ENCODE measurements at regions not wholly inside any gene's neighbourhood (a gene's known extent, or its start where the extent isn't known, plus 50 kb on each side); places are given as distances from the start of the nearest gene placed in this dataset.

DNA sequence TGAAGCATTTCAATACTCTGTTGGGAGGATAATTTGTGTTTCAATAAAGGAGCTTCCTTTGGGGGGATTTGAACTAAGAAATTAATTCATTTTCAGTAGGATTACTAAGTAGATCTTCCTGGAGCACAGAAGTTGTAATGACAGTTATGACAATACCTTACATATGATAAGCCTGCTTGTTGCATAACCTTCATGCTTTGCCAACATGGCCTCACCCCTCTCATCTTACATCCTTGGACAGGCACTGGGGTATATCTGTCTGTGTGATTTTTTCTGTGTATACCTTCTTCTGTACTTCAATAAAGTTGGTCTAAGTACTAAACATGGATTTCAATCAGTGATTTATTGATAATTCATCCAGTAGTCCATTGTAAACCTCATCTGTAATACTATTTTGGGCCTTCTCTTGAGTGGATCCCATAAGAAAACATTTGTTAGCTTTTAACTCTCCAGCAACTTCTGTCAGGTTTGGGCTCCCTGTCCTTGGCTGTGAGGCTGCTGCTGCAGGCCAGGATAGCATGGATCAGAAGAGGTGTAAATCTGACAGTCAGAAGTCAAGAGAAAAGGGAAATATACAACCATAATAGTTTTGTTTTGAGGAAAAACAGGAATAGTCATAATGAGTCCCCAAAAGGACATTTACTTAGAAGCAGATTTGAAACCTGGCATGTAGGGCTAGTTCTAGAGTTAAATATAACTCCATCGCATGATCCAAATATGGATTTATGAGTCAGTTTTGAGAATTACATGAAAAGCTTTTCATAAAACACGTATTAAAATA is 422.2 kb downstream of the KLF5 start:
- H3K4me1 ChIP-seq (ENCODE audit: insufficient read depth, low read length) = no peaks in the 10 kb centered on the region
- H3K4me3 ChIP-seq (ENCODE audit: low read depth in 1 of 2, low read length in 2 of 2) = no peak overlapping the region
- no peaks in the 10 kb centered on the region for H3K27me3 ChIP-seq (ENCODE audit: control insufficient read depth in 1 of 2, insufficient read depth in 2 of 2, low read length in 2 of 2)
- no peak overlapping the region for H3K27ac ChIP-seq (ENCODE audit: low read depth, low read length)
- no peaks in the 10 kb centered on the region for H3K36me3 ChIP-seq (ENCODE audit: insufficient read depth, low read length)
- no peaks in the 10 kb centered on the region for H3K9me3 ChIP-seq (ENCODE audit: low read length)
- no peak overlapping the region for H3K9ac ChIP-seq (ENCODE audit: low read length)

GRCh38 chr13:73479856-73480255 is 421.1 kb downstream of the KLF5 start:
- H3K27me3 ChIP-seq (ENCODE audit: control insufficient read depth in 1 of 2, insufficient read depth in 2 of 2, low read length in 2 of 2) = no peaks in the 10 kb centered on the region
- H3K27ac ChIP-seq (ENCODE audit: low read depth, low read length) = no peak overlapping the region
- no peak overlapping the region for H3K4me3 ChIP-seq (ENCODE audit: low read depth in 1 of 2, low read length in 2 of 2)
- H3K9me3 ChIP-seq (ENCODE audit: low read length) = no peaks in the 10 kb centered on the region
- no peaks in the 10 kb centered on the region for H3K36me3 ChIP-seq (ENCODE audit: insufficient read depth, low read length)
- H3K9ac ChIP-seq (ENCODE audit: low read length) = no peak overlapping the region
- H3K4me1 ChIP-seq (ENCODE audit: insufficient read depth, low read length) = no peaks in the 10 kb centered on the region

DNA sequence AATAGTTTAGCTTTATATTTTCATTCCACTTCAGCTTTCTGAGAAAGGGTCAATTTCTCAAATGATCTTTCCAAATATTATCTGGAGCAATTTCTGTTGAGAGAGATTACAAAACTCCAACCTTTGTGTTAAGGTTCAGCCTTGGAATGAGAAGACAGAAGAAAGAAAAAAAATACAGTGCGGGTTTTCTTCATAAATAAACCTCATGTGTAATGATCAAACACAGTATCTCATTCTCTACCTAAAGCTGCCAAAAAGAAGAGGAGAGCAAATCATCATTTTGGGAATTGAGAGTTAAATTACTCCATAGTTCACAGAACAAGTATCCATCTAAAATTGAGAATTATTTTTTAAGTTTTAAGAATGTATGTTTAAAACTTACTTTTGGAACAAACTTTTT is 420.5 kb downstream of the KLF5 start:
- Histone ChIP-seq H3K4me1 (ENCODE audit: insufficient read depth, low read length) (no peaks in the 10 kb centered on the region), H3K9ac (ENCODE audit: low read length) (no peak overlapping the region), H3K4me3 (ENCODE audit: low read depth in 1 of 2, low read length in 2 of 2) (no peak overlapping the region), H3K27ac (ENCODE audit: low read depth, low read length) (no peak overlapping the region), H3K36me3 (ENCODE audit: insufficient read depth, low read length) (no peaks in the 10 kb centered on the region), H3K27me3 (ENCODE audit: control insufficient read depth in 1 of 2, insufficient read depth in 2 of 2, low read length in 2 of 2) (no peaks in the 10 kb centered on the region), H3K9me3 (ENCODE audit: low read length) (no peaks in the 10 kb centered on the region)

- Histone ChIP-seq H3K9ac (ENCODE audit: low read length) (no peak overlapping the region), H3K27me3 (ENCODE audit: control insufficient read depth in 1 of 2, insufficient read depth in 2 of 2, low read length in 2 of 2) (no peaks in the 10 kb centered on the region), H3K4me1 (ENCODE audit: insufficient read depth, low read length) (no peaks in the 10 kb centered on the region), H3K27ac (ENCODE audit: low read depth, low read length) (no peak overlapping the region), H3K9me3 (ENCODE audit: low read length) (no peaks in the 10 kb centered on the region), H3K36me3 (ENCODE audit: insufficient read depth, low read length) (no peaks in the 10 kb centered on the region), H3K4me3 (ENCODE audit: low read depth in 1 of 2, low read length in 2 of 2) (no peak overlapping the region)
Measured at GRCh38 chr13:73477441-73477840, 418.6 kb downstream of the KLF5 start.

GRCh38 chr13:73473016-73473415 is 414.2 kb downstream of the KLF5 start:
- H3K36me3 ChIP-seq (ENCODE audit: insufficient read depth, low read length) = no peaks in the 10 kb centered on the region
- H3K4me1 ChIP-seq (ENCODE audit: insufficient read depth, low read length) = no peaks in the 10 kb centered on the region
- no peak overlapping the region for H3K4me3 ChIP-seq (ENCODE audit: low read depth in 1 of 2, low read length in 2 of 2)
- H3K27me3 ChIP-seq (ENCODE audit: control insufficient read depth in 1 of 2, insufficient read depth in 2 of 2, low read length in 2 of 2) = no peaks in the 10 kb centered on the region
- no peak overlapping the region for H3K9ac ChIP-seq (ENCODE audit: low read length)
- no peaks in the 10 kb centered on the region for H3K9me3 ChIP-seq (ENCODE audit: low read length)
- no peak overlapping the region for H3K27ac ChIP-seq (ENCODE audit: low read depth, low read length)

DNA sequence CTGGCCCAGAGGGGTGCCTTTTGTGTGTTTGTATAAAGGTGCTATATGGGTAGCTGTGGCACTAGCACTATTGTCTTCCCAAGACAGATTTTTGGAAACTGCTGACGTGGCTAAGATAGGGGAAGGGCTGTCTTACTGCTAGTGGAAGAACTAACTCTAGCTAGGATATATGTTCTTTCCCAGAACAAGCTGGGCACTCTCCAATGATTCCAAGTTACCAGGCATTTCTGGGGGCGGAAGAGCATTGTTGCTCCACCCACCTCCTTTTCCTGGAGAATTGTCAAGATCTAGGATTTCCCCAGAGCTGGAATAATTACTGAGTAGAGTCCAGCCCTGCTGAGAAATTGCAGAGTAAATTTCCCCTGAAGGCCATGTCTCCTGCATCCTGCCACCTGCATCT is 408.3 kb downstream of the KLF5 start:
- no peaks in the 10 kb centered on the region for H3K4me1 ChIP-seq (ENCODE audit: insufficient read depth, low read length)
- H3K27ac ChIP-seq (ENCODE audit: low read depth, low read length) = no peak overlapping the region
- no peaks in the 10 kb centered on the region for H3K9me3 ChIP-seq (ENCODE audit: low read length)
- no peak overlapping the region for H3K4me3 ChIP-seq (ENCODE audit: low read depth in 1 of 2, low read length in 2 of 2)
- no peaks in the 10 kb centered on the region for H3K27me3 ChIP-seq (ENCODE audit: control insufficient read depth in 1 of 2, insufficient read depth in 2 of 2, low read length in 2 of 2)
- H3K36me3 ChIP-seq (ENCODE audit: insufficient read depth, low read length) = no peaks in the 10 kb centered on the region
- H3K9ac ChIP-seq (ENCODE audit: low read length) = no peak overlapping the region

GRCh38 chr13:73466561-73466960 is 407.8 kb downstream of the KLF5 start:
- Histone ChIP-seq H3K9ac (ENCODE audit: low read length) (no peak overlapping the region), H3K27ac (ENCODE audit: low read depth, low read length) (no peak overlapping the region), H3K9me3 (ENCODE audit: low read length) (no peaks in the 10 kb centered on the region), H3K36me3 (ENCODE audit: insufficient read depth, low read length) (no peaks in the 10 kb centered on the region), H3K4me1 (ENCODE audit: insufficient read depth, low read length) (no peaks in the 10 kb centered on the region), H3K27me3 (ENCODE audit: control insufficient read depth in 1 of 2, insufficient read depth in 2 of 2, low read length in 2 of 2) (no peaks in the 10 kb centered on the region), H3K4me3 (ENCODE audit: low read depth in 1 of 2, low read length in 2 of 2) (no peak overlapping the region)

GRCh38 chr13:73465617-73465971 is 406.8 kb downstream of the KLF5 start:
- H3K9me3 ChIP-seq (ENCODE audit: low read length) = no peaks in the 10 kb centered on the region
- H3K36me3 ChIP-seq (ENCODE audit: insufficient read depth, low read length) = no peaks in the 10 kb centered on the region
- no peaks in the 10 kb centered on the region for H3K27me3 ChIP-seq (ENCODE audit: control insufficient read depth in 1 of 2, insufficient read depth in 2 of 2, low read length in 2 of 2)
- H3K27ac ChIP-seq (ENCODE audit: low read depth, low read length) = no peak overlapping the region
- H3K9ac ChIP-seq (ENCODE audit: low read length) = no peak overlapping the region
- no peak overlapping the region for H3K4me3 ChIP-seq (ENCODE audit: low read depth in 1 of 2, low read length in 2 of 2)
- H3K4me1 ChIP-seq (ENCODE audit: insufficient read depth, low read length) = no peaks in the 10 kb centered on the region

DNA sequence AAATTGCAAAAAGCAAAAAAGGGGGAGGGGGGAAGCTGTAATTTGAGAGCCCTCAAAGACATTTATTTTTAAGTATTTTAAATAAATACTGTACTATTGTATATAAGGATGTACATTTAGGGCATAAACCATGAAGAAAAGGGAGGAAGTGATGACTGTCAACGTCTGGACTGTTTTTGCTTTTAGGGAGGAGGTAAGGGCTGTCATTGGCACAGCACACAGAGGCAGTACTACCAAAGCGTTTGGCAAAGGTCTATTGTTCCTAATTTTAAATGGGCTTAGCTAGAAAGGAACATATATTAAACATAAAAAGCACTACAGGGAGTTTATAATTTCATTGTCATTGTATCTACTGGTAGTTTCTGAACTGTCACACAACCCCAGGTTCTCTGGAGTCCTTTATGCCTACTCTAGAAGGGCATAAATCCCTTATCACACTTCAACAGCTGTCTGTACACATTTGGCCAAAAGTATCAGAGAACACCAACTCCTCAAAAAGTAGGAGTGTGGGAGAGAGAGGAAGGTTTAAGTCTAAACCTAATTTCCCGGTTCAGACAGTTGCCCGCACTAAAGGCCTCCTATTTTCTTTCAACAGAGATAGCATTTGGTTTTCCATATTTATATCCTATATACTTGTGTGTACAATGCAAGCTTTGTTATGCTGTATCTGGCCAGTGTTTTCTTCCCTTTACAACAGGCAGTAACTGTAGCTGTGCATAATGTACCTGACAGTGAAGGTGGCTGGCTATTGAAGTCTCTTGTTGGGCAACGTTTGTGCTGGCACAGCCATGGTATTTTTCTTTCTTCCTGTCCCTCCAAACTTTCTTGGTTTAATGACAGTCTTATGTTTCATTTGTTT is 406.2 kb downstream of the KLF5 start:
- no peak overlapping the region for H3K27ac ChIP-seq (ENCODE audit: low read depth, low read length)
- H3K9ac ChIP-seq (ENCODE audit: low read length) = no peak overlapping the region
- no peak overlapping the region for H3K4me3 ChIP-seq (ENCODE audit: low read depth in 1 of 2, low read length in 2 of 2)
- H3K27me3 ChIP-seq (ENCODE audit: control insufficient read depth in 1 of 2, insufficient read depth in 2 of 2, low read length in 2 of 2) = no peaks in the 10 kb centered on the region
- no peaks in the 10 kb centered on the region for H3K4me1 ChIP-seq (ENCODE audit: insufficient read depth, low read length)
- H3K9me3 ChIP-seq (ENCODE audit: low read length) = no peaks in the 10 kb centered on the region
- H3K36me3 ChIP-seq (ENCODE audit: insufficient read depth, low read length) = no peaks in the 10 kb centered on the region

DNA sequence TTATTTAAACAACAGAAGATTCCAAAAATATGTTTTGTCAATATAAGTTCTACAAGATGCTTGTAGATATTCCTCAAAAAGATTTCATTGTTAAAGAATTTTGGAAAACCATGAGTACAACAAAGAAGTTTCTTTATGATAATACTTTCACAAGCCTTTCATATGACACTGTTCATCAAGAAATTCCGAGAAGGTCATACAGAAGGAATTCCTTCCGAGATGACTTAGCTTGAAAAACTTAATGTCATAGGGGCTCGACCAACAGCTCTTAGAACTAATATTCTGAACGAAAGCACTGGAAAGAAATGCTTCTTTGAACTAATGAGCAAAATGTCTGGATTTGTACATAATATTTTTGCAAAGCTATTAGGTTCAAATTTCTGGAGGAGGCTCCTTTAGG is 403.4 kb downstream of the KLF5 start:
- H3K4me3 ChIP-seq (ENCODE audit: low read depth in 1 of 2, low read length in 2 of 2) = no peak overlapping the region
- H3K9ac ChIP-seq (ENCODE audit: low read length) = no peak overlapping the region
- no peaks in the 10 kb centered on the region for H3K36me3 ChIP-seq (ENCODE audit: insufficient read depth, low read length)
- no peak overlapping the region for H3K27ac ChIP-seq (ENCODE audit: low read depth, low read length)
- H3K9me3 ChIP-seq (ENCODE audit: low read length) = no peaks in the 10 kb centered on the region
- no peaks in the 10 kb centered on the region for H3K4me1 ChIP-seq (ENCODE audit: insufficient read depth, low read length)
- H3K27me3 ChIP-seq (ENCODE audit: control insufficient read depth in 1 of 2, insufficient read depth in 2 of 2, low read length in 2 of 2) = no peaks in the 10 kb centered on the region

DNA sequence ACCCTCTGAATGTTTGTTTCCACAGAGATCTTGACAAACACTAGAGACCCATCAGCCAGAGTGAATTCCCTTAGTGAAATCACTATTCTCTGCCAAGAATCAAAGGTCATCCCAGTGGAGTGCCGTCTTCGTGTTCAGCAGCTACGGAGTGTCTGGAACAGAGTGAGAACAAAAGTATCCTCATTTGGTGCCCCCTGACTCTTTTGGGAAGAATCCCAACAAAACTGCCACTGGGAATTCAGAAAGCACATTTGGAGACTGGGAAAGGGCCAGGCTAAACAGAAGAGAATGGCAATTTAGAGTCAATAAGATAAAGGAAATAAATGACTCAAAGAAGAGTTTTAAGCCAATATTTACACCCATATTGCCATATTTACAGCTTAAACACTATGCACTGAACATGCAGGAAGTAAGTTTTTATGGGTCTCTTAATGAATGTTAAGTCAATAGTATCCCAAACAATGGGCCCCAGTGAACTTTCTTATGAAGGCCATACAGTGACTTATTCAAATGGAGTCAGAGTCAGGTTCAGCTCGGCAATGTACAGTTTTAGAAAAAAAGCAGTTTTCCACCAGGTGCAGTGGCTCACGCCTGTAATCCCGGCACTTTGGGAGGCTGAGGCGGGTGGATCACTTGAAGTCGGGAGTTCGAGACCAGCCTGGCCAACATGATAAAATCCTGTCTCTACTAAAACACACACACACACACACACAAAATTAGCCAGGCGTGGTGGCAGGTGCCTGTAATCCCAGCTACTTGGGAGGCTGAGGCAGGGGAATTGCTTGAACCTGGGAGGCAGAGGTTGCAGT is 392.6 kb downstream of the KLF5 start:
- Histone ChIP-seq H3K9ac (ENCODE audit: low read length) (no peak overlapping the region), H3K36me3 (ENCODE audit: insufficient read depth, low read length) (no peaks in the 10 kb centered on the region), H3K27me3 (ENCODE audit: control insufficient read depth in 1 of 2, insufficient read depth in 2 of 2, low read length in 2 of 2) (no peaks in the 10 kb centered on the region), H3K27ac (ENCODE audit: low read depth, low read length) (no peak overlapping the region), H3K9me3 (ENCODE audit: low read length) (no peaks in the 10 kb centered on the region), H3K4me1 (ENCODE audit: insufficient read depth, low read length) (no peaks in the 10 kb centered on the region), H3K4me3 (ENCODE audit: low read depth in 1 of 2, low read length in 2 of 2) (no peak overlapping the region)

Measured in muscle layer of colon (tissue), 2 donors.